ENCODE measurements at regions not wholly inside any gene's neighbourhood (a gene's known extent, or its start where the extent isn't known, plus 50 kb on each side); places are given as distances from the start of the nearest gene placed in this dataset.

DNA sequence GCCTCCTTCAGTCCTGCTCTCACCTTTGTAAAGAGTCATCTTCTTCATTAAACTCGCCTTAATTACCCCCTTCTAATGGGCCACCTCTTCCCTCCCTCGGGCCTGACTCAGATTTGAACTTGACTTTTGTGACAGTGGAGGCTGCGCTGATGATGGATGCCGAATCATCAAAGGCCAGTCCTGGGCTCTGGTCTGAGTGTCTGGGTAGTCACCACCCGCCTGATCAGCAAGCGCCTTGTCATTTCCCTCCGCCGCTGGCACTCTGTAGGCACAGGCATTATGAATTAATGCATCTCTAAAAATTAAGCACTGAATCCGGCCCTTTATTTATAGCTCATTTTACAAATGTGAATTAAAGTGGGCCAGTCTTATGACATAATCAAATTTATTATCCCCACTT, 116.7 kb upstream of the PROK2 start:
- no peak for TF ChIP-seq TCF12 (IDR thresholded peaks at IDR 0.05)
- TF ChIP-seq, protein P1, sequence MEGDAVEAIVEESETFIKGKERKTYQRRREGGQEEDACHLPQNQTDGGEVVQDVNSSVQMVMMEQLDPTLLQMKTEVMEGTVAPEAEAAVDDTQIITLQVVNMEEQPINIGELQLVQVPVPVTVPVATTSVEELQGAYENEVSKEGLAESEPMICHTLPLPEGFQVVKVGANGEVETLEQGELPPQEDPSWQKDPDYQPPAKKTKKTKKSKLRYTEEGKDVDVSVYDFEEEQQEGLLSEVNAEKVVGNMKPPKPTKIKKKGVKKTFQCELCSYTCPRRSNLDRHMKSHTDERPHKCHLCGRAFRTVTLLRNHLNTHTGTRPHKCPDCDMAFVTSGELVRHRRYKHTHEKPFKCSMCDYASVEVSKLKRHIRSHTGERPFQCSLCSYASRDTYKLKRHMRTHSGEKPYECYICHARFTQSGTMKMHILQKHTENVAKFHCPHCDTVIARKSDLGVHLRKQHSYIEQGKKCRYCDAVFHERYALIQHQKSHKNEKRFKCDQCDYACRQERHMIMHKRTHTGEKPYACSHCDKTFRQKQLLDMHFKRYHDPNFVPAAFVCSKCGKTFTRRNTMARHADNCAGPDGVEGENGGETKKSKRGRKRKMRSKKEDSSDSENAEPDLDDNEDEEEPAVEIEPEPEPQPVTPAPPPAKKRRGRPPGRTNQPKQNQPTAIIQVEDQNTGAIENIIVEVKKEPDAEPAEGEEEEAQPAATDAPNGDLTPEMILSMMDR (IDR thresholded peaks at IDR 0.05), result no peak
- TF ChIP-seq, protein P2, sequence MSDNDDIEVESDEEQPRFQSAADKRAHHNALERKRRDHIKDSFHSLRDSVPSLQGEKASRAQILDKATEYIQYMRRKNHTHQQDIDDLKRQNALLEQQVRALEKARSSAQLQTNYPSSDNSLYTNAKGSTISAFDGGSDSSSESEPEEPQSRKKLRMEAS (IDR thresholded peaks at IDR 0.05; ENCODE audit: low read depth), result no peak
- TF ChIP-seq EP300 (IDR thresholded peaks at IDR 0.05; ENCODE audit: borderline replicate concordance in 1 of 2, low read depth in 1 of 2, low read length in 1 of 2), result no peak
- no peak for TF ChIP-seq YY1 (IDR thresholded peaks at IDR 0.05; ENCODE audit: low read depth)
